GM19239 (cell line): ENCODE measurements at regions not wholly inside any gene's neighbourhood (a gene's known extent, or its start where the extent isn't known, plus 50 kb on each side); places are given as distances from the start of the nearest gene placed in this dataset.

Source experiments
- DNase-seq: peaks from one replicate; pipeline ENCODE4 v3.0.0; 2011; ENCODE audit warnings: low spot score; ENCODE audit not compliant: insufficient read length
- FAIRE-seq: peaks from 2 replicates; lab custom pipeline; 2011; peaks lifted over from hg19 to GRCh38; lab: Jason Lieb, UNC

- DNase-seq = no peak
Measured at GRCh38 chr10:129108994-129109393, 358.0 kb upstream of the MGMT start.

GRCh38 chr10:129110780-129111179 lies 356.3 kb upstream of the MGMT start:
- no peak for FAIRE-seq

More at GRCh38 chr10:129108994-129109393, 358.0 kb upstream of the MGMT start:
- FAIRE-seq = no peak

GRCh38 chr10:129111922-129112321 lies 355.1 kb upstream of the MGMT start:
- DNase-seq = no peak
- no peak for FAIRE-seq

More at GRCh38 chr10:129110780-129111179, 356.3 kb upstream of the MGMT start:
- DNase-seq = no peak

GRCh38 chr10:129114588-129114987 lies 352.5 kb upstream of the MGMT start:
- DNase-seq (no peak), FAIRE-seq (no peak)

GRCh38 chr10:129116371-129116770 lies 350.7 kb upstream of the MGMT start:
- DNase-seq (no peak), FAIRE-seq (no peak)

- FAIRE-seq (no peak), DNase-seq (no peak)
Measured at GRCh38 chr10:129120441-129120840, 346.6 kb upstream of the MGMT start.

GRCh38 chr10:129122846-129123245 lies 344.2 kb upstream of the MGMT start:
- FAIRE-seq (no peak), DNase-seq (no peak)

GRCh38 chr10:129123428-129123827 lies 343.6 kb upstream of the MGMT start:
- DNase-seq (no peak), FAIRE-seq (no peak)

- DNase-seq = no peak
- no peak for FAIRE-seq
Measured at GRCh38 chr10:129126982-129127381, 340.1 kb upstream of the MGMT start.

- no peak for FAIRE-seq
- no peak for DNase-seq
Measured at GRCh38 chr10:129131457-129132132, 335.4 kb upstream of the MGMT start.

GRCh38 chr10:129133856-129134255 lies 333.2 kb upstream of the MGMT start:
- DNase-seq (no peak), FAIRE-seq (no peak)

GRCh38 chr10:129134371-129134770 lies 332.7 kb upstream of the MGMT start:
- FAIRE-seq = no peak
- no peak for DNase-seq

- DNase-seq (no peak), FAIRE-seq (no peak)
Measured at GRCh38 chr10:129135624-129136023, 331.4 kb upstream of the MGMT start.

GRCh38 chr10:129136074-129136473 lies 331.0 kb upstream of the MGMT start:
- no peak for DNase-seq
- no peak for FAIRE-seq

GRCh38 chr10:129136951-129137350 lies 330.1 kb upstream of the MGMT start:
- FAIRE-seq = no peak

GRCh38 chr10:129140921-129141885 lies 325.8 kb upstream of the MGMT start:
- no peak for DNase-seq

More at GRCh38 chr10:129136951-129137350, 330.1 kb upstream of the MGMT start:
- no peak for DNase-seq

GRCh38 chr10:129151281-129151680 lies 315.8 kb upstream of the MGMT start:
- DNase-seq = no peak
- no peak for FAIRE-seq

More at GRCh38 chr10:129140921-129141885, 325.8 kb upstream of the MGMT start:
- no peak for FAIRE-seq

GRCh38 chr10:129156406-129156805 lies 310.6 kb upstream of the MGMT start:
- FAIRE-seq (no peak), DNase-seq (no peak)

- no peak for FAIRE-seq
- DNase-seq = no peak
Measured at GRCh38 chr10:129157185-129157584, 309.9 kb upstream of the MGMT start.

- FAIRE-seq (no peak), DNase-seq (no peak)
Measured at GRCh38 chr10:129161150-129161549, 305.9 kb upstream of the MGMT start.

GRCh38 chr10:129163531-129163930 lies 303.5 kb upstream of the MGMT start:
- DNase-seq (no peak), FAIRE-seq (no peak)
